ENCODE measurements at regions not wholly inside any gene's neighbourhood (a gene's known extent, or its start where the extent isn't known, plus 50 kb on each side); places are given as distances from the start of the nearest gene placed in this dataset.

- no peak overlapping the region for H3K4me3 Mint-ChIP-seq (ENCODE audit: unreplicated experiment)
- Histone ChIP-seq H3K4me3 (ENCODE audit: low read depth, low read length) (no peak overlapping the region), H3K9me3 (no peaks in the 10 kb centered on the region), H3K27me3 (replicated peaks; ENCODE audit: control insufficient read depth, insufficient read depth, low read length) (no peaks in the 10 kb centered on the region), H3K36me3 (ENCODE audit: control insufficient read depth, insufficient read depth, low read length) (no peaks in the 10 kb centered on the region), H3K4me1 (no peaks in the 10 kb centered on the region)
- H3K36me3 Mint-ChIP-seq (ENCODE audit: insufficient read depth, unreplicated experiment) = no peaks in the 10 kb centered on the region
- ChIA-PET POLR2A (no interaction called here), CTCF (no interaction called here)
- no peaks in the 10 kb centered on the region for H3K4me1 Mint-ChIP-seq (ENCODE audit: low read depth, unreplicated experiment)
- intact Hi-C loops (cut with micrococcal nuclease; ENCODE audit: unreplicated experiment) = no loop called here
- no peak overlapping the region for H3K27ac Mint-ChIP-seq (ENCODE audit: unreplicated experiment)
- BruUV-seq (replicated peaks) = no TSS peak
- DNase-seq = no peak
- no peak for TF ChIP-seq CTCF (IDR thresholded peaks at IDR 0.05; ENCODE audit: insufficient read depth in 1 of 2, low read depth in 1 of 2, low read length in 1 of 2, severe bottlenecking in 1 of 2, unreplicated experiment in 1 of 2)
- H3K9me3 Mint-ChIP-seq (ENCODE audit: unreplicated experiment) = peaks cover 9% of the 10 kb centered on the region
- H3K27me3 Mint-ChIP-seq (ENCODE audit: insufficient read depth, unreplicated experiment) = no peaks in the 10 kb centered on the region
Measured at GRCh38 chr1:5265438-5266075, 611.1 kb downstream of the AJAP1 start.

DNA sequence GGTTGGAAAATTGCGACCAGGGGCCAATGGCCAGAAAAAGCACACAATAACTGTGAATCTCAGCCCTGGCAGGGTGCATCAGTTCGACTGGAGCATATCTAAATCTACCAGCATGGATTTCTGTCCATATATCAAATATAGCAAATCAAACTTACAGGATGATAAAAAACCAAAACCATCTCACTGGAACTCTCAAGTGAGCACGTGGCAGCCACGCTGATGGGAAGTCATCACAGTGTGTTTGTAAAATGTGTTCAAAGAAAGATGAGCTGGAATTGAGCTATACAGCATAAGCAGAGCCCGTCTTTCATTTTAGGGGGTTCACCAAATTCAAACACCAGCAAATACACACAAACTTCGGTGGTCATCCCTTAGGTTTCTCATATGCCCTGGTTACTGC lies 610.1 kb downstream of the AJAP1 start:
- H3K4me3 Mint-ChIP-seq (ENCODE audit: unreplicated experiment) = no peak overlapping the region
- intact Hi-C loops (cut with micrococcal nuclease; ENCODE audit: unreplicated experiment) = no loop called here
- ChIA-PET POLR2A (no interaction called here), CTCF (no interaction called here)
- Histone ChIP-seq H3K4me1 (no peaks in the 10 kb centered on the region), H3K36me3 (ENCODE audit: control insufficient read depth, insufficient read depth, low read length) (no peaks in the 10 kb centered on the region), H3K4me3 (ENCODE audit: low read depth, low read length) (no peak overlapping the region), H3K9me3 (no peaks in the 10 kb centered on the region), H3K27me3 (replicated peaks; ENCODE audit: control insufficient read depth, insufficient read depth, low read length) (no peaks in the 10 kb centered on the region)
- no peak for TF ChIP-seq CTCF (IDR thresholded peaks at IDR 0.05; ENCODE audit: insufficient read depth in 1 of 2, low read depth in 1 of 2, low read length in 1 of 2, severe bottlenecking in 1 of 2, unreplicated experiment in 1 of 2)
- no peak overlapping the region for H3K27ac Mint-ChIP-seq (ENCODE audit: unreplicated experiment)
- no peak for DNase-seq
- no peaks in the 10 kb centered on the region for H3K27me3 Mint-ChIP-seq (ENCODE audit: insufficient read depth, unreplicated experiment)
- no peaks in the 10 kb centered on the region for H3K4me1 Mint-ChIP-seq (ENCODE audit: low read depth, unreplicated experiment)
- BruUV-seq (replicated peaks) = no TSS peak
- H3K9me3 Mint-ChIP-seq (ENCODE audit: unreplicated experiment) = peaks cover 10% of the 10 kb centered on the region
- no peaks in the 10 kb centered on the region for H3K36me3 Mint-ChIP-seq (ENCODE audit: insufficient read depth, unreplicated experiment)

GRCh38 chr1:5256793-5257192 lies 602.4 kb downstream of the AJAP1 start:
- no peak overlapping the region for H3K4me3 ChIP-seq (ENCODE audit: low read depth, low read length)
- intact Hi-C loops (cut with micrococcal nuclease; ENCODE audit: unreplicated experiment) = no loop called here
- H3K36me3 Mint-ChIP-seq (ENCODE audit: insufficient read depth, unreplicated experiment) = no peaks in the 10 kb centered on the region
- no peak for TF ChIP-seq CTCF (IDR thresholded peaks at IDR 0.05; ENCODE audit: insufficient read depth in 1 of 2, low read depth in 1 of 2, low read length in 1 of 2, severe bottlenecking in 1 of 2, unreplicated experiment in 1 of 2)
- no peaks in the 10 kb centered on the region for H3K27me3 ChIP-seq (replicated peaks; ENCODE audit: control insufficient read depth, insufficient read depth, low read length)
- H3K9me3 Mint-ChIP-seq (ENCODE audit: unreplicated experiment) = peaks cover 16% of the 10 kb centered on the region
- H3K27ac Mint-ChIP-seq (ENCODE audit: unreplicated experiment) = no peak overlapping the region
- H3K4me3 Mint-ChIP-seq (ENCODE audit: unreplicated experiment) = no peak overlapping the region
- BruUV-seq (replicated peaks) = no TSS peak
- ChIA-PET POLR2A (no interaction called here), CTCF (no interaction called here)
- H3K9me3 ChIP-seq = no peaks in the 10 kb centered on the region
- no peak for DNase-seq
- H3K4me1 Mint-ChIP-seq (ENCODE audit: low read depth, unreplicated experiment) = no peaks in the 10 kb centered on the region
- no peaks in the 10 kb centered on the region for H3K4me1 ChIP-seq
- no peaks in the 10 kb centered on the region for H3K36me3 ChIP-seq (ENCODE audit: control insufficient read depth, insufficient read depth, low read length)
- H3K27me3 Mint-ChIP-seq (ENCODE audit: insufficient read depth, unreplicated experiment) = no peaks in the 10 kb centered on the region

Measured in Caco-2 (cell line).